ENCODE measurements at regions not wholly inside any gene's neighbourhood (a gene's known extent, or its start where the extent isn't known, plus 50 kb on each side); places are given as distances from the start of the nearest gene placed in this dataset.
"Not testable (repeated sequence)": the region's sequence is repeated elsewhere in the genome, so short reads cannot be mapped to it uniquely, and the experiment has no call there.

DNA sequence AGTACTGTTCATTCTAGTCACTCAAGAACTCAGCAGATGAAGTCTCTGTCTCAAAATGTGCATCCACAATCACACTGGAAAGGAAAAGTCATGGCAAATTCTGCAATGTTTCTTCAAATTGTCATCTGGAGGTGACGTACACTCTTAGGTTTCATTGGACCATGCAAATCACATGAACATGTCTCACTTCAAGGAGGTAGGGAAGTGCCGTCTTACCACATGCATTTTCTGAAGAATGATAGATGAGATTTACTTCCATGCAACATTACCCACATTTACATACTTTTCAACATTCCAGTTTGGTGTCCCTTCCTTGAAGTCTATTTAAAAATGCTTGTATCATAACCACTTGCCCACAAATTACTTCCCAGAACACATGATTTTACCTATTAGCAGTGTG lies 107.9 kb upstream of the SATB1 start:
- Histone ChIP-seq H3K27ac (no peak overlapping the region), H3K4me3 (no peak overlapping the region), H3K9me3 (no peaks in the 10 kb centered on the region), H3K4me1 (no peaks in the 10 kb centered on the region), H3K27me3 (no peaks in the 10 kb centered on the region), H3K36me3 (no peaks in the 10 kb centered on the region)
- TF ChIP-seq EP300 (IDR thresholded peaks at IDR 0.05) (no peak), POLR2AphosphoS5 (IDR thresholded peaks at IDR 0.05) (no peak)
- DNase-seq (ENCODE audit: low spot score in 2 of 2): no peak
- WGBS: 84% methylated on average over 2 of the region's 2 CpGs

- Histone ChIP-seq H3K27ac (no peak overlapping the region), H3K27me3 (no peaks in the 10 kb centered on the region), H3K36me3 (no peaks in the 10 kb centered on the region), H3K4me3 (no peak overlapping the region), H3K9me3 (no peaks in the 10 kb centered on the region), H3K4me1 (no peaks in the 10 kb centered on the region)
- DNase-seq (ENCODE audit: low spot score in 2 of 2): no peak
- no peak for TF ChIP-seq CTCF (IDR thresholded peaks at IDR 0.05)
- no peak for TF ChIP-seq EP300 (IDR thresholded peaks at IDR 0.05)
- TF ChIP-seq POLR2AphosphoS5 (IDR thresholded peaks at IDR 0.05): no peak
- TF ChIP-seq POLR2A (IDR thresholded peaks at IDR 0.05): no peak
- WGBS: 88% methylated on average over 1 of the region's 1 CpG
These were observed 106.5 kb upstream of the SATB1 start for GRCh38 chr3:18531662-18532061.

GRCh38 chr3:18529631-18530030 lies 104.5 kb upstream of the SATB1 start:
- TF ChIP-seq POLR2AphosphoS5 (IDR thresholded peaks at IDR 0.05) (no peak), CTCF (IDR thresholded peaks at IDR 0.05) (no peak), POLR2A (IDR thresholded peaks at IDR 0.05) (no peak), EP300 (IDR thresholded peaks at IDR 0.05) (no peak)
- no peaks in the 10 kb centered on the region for H3K4me1 ChIP-seq
- no peaks in the 10 kb centered on the region for H3K36me3 ChIP-seq
- no peaks in the 10 kb centered on the region for H3K27me3 ChIP-seq
- H3K27ac ChIP-seq: no peak overlapping the region
- peaks cover 6% of the 10 kb centered on the region for H3K9me3 ChIP-seq
- no peak overlapping the region for H3K4me3 ChIP-seq
- DNase-seq (ENCODE audit: low spot score in 2 of 2): no peak
- WGBS: 80% methylated on average over 1 of the region's 1 CpG

- no peak for DNase-seq (ENCODE audit: low spot score in 2 of 2)
- Histone ChIP-seq H3K27ac (no peak overlapping the region), H3K27me3 (no peaks in the 10 kb centered on the region), H3K4me3 (no peak overlapping the region), H3K36me3 (no peaks in the 10 kb centered on the region), H3K9me3 (peaks cover 6% of the 10 kb centered on the region), H3K4me1 (no peaks in the 10 kb centered on the region)
- no peak for TF ChIP-seq EP300 (IDR thresholded peaks at IDR 0.05)
- no peak for TF ChIP-seq CTCF (IDR thresholded peaks at IDR 0.05)
- TF ChIP-seq POLR2AphosphoS5 (IDR thresholded peaks at IDR 0.05): no peak
- no peak for TF ChIP-seq POLR2A (IDR thresholded peaks at IDR 0.05)
These were observed 102.6 kb upstream of the SATB1 start for GRCh38 chr3:18527691-18528090.

- H3K27me3 ChIP-seq: no peaks in the 10 kb centered on the region
- TF ChIP-seq CTCF (IDR thresholded peaks at IDR 0.05) (no peak), EP300 (IDR thresholded peaks at IDR 0.05) (no peak), POLR2A (IDR thresholded peaks at IDR 0.05) (no peak), POLR2AphosphoS5 (IDR thresholded peaks at IDR 0.05) (no peak)
- H3K9me3 ChIP-seq: peaks cover 6% of the 10 kb centered on the region
- no peak for DNase-seq (ENCODE audit: low spot score in 2 of 2)
- H3K4me3 ChIP-seq: no peak overlapping the region
- H3K27ac ChIP-seq: no peak overlapping the region
- H3K4me1 ChIP-seq: no peaks in the 10 kb centered on the region
- H3K36me3 ChIP-seq: no peaks in the 10 kb centered on the region
These were observed 101.5 kb upstream of the SATB1 start for GRCh38 chr3:18526667-18527066.

- WGBS: 87% methylated on average over 19 of the region's 19 CpGs
- H3K4me1 ChIP-seq; H3K27ac ChIP-seq; H3K4me3 ChIP-seq; H3K9me3 ChIP-seq; H3K36me3 ChIP-seq; DNase-seq (ENCODE audit: low spot score in 2 of 2); H3K27me3 ChIP-seq: not testable (repeated sequence)
These were observed 91.0 kb upstream of the SATB1 start for GRCh38 chr3:18516170-18516569.

Measured in suprapubic skin (tissue), 4 donors.